A673 (cell line): ENCODE measurements at regions not wholly inside any gene's neighbourhood (a gene's known extent, or its start where the extent isn't known, plus 50 kb on each side); places are given as distances from the start of the nearest gene placed in this dataset.

Experiments
- BruUV-seq: library from RNA; stranded (reverse); fragments of 400-500 nt; replicated peaks from 2 replicates; lab custom pipeline; 2021; lab: Mats Ljungman, UMichigan
- CTCF ChIA-PET: fragments of 300-600 bp; sonication (Branson Sonifier 250); formaldehyde crosslinking; loops from one replicate; lab custom pipeline; 2022; ENCODE audit warnings: antibody characterized with exemption; lab: Charles Lee
- POLR2A ChIA-PET: fragments of 300-600 bp; sonication (Branson Sonifier 250); formaldehyde crosslinking; loops from one replicate; lab custom pipeline; 2022; ENCODE audit warnings: antibody characterized with exemption; ENCODE audit not compliant: low non-redundant PET; lab: Charles Lee
- DNase-seq: peaks from one replicate; pipeline ENCODE4 v3.0.0-alpha.2; 2015; ENCODE audit warnings: low spot score
- H3K27ac ChIP-seq: fragments of 200-600 bp; sonication (generic); 2 replicates; pipeline ENCODE4 v1.5.1; 2016; ENCODE audit warnings: mixed run types, low read depth, mild to moderate bottlenecking, mixed read lengths, antibody characterized with exemption, low read length; ENCODE audit not compliant: poor library complexity, severe bottlenecking
- H3K27me3 ChIP-seq: fragments of 200-600 bp; sonication (generic); replicated peaks from 2 replicates; pipeline ENCODE4 v1.6.1; 2017; ENCODE audit warnings: mixed run types, low read depth, mild to moderate bottlenecking, mixed read lengths, antibody characterized with exemption, low read length; ENCODE audit not compliant: insufficient read depth, poor library complexity
- H3K36me3 ChIP-seq: fragments of 200-600 bp; sonication (generic); 2 replicates; pipeline ENCODE4 v1.6.1; 2016; ENCODE audit warnings: mixed run types, mild to moderate bottlenecking, mixed read lengths, antibody characterized with exemption, low read length; ENCODE audit not compliant: insufficient read depth, poor library complexity, severe bottlenecking
- H3K4me1 ChIP-seq: fragments of 200-600 bp; sonication (generic); 2 replicates; pipeline ENCODE4 v1.6.1; 2017; ENCODE audit warnings: mixed run types, mild to moderate bottlenecking, mixed read lengths, antibody characterized with exemption, low read length; ENCODE audit not compliant: insufficient read depth, poor library complexity, severe bottlenecking
- H3K4me3 ChIP-seq: fragments of 200-600 bp; sonication (generic); 2 replicates; pipeline ENCODE4 v1.5.1; 2016; ENCODE audit warnings: low read depth, mixed run types, mild to moderate bottlenecking, mixed read lengths, low read length; ENCODE audit not compliant: poor library complexity, severe bottlenecking
- H3K9me3 ChIP-seq: fragments of 200-600 bp; sonication (generic); 2 replicates; pipeline ENCODE4 v1.6.1; 2016; ENCODE audit warnings: mixed run types, low read depth, mild to moderate bottlenecking, mixed read lengths, antibody characterized with exemption, low read length; ENCODE audit not compliant: poor library complexity, severe bottlenecking
- EZH2 ChIP-seq: fragments of 200-600 bp; sonication (generic); IDR thresholded peaks from 2 replicates; pipeline ENCODE4 v1.6.1; 2017; ENCODE audit warnings: borderline replicate concordance, low read depth, mild to moderate bottlenecking, mixed read lengths, antibody characterized with exemption, low read length; ENCODE audit not compliant: poor library complexity, severe bottlenecking
- intact Hi-C: fragments of 100-400 bp; cut with micrococcal nuclease; formaldehyde crosslinking; loops from one replicate; pipeline ENCODE4 v1.10.0; 2022; ENCODE audit not compliant: unreplicated experiment
- TF ChIP-seq, protein P1 (sequence below): fragments of 300-800, 200-600 bp; sonication (generic); conservative IDR thresholded peaks from 2 replicates; pipeline ENCODE4 v1.5.1; 2017; ENCODE audit warnings: low read depth, mild to moderate bottlenecking, antibody characterized with exemption, low read length, moderate library complexity, mixed read lengths

DNA sequence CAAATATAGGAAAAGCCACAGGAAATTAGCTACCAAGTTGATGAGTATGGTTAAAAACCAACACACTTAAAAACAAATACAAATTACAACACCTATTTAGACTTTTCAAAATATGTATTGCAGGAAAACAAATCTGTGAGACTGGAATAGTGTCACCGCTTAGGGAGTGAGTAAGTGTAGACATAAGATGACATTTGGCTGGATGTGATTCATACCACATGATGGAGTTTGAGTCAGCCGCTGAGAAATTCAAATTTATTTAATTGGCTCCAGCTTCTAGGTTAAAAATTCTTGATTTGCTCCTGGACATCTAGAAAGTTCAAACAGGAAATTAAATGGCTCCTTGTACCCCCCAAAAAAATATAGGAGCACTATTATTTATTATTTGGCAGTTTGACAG, 531.7 kb downstream of the SLITRK1 start:
- no peaks in the 10 kb centered on the region for H3K4me1 ChIP-seq
- DNase-seq: peak; percentile 17
- no peak for TF ChIP-seq EZH2
- TF ChIP-seq, protein P1, sequence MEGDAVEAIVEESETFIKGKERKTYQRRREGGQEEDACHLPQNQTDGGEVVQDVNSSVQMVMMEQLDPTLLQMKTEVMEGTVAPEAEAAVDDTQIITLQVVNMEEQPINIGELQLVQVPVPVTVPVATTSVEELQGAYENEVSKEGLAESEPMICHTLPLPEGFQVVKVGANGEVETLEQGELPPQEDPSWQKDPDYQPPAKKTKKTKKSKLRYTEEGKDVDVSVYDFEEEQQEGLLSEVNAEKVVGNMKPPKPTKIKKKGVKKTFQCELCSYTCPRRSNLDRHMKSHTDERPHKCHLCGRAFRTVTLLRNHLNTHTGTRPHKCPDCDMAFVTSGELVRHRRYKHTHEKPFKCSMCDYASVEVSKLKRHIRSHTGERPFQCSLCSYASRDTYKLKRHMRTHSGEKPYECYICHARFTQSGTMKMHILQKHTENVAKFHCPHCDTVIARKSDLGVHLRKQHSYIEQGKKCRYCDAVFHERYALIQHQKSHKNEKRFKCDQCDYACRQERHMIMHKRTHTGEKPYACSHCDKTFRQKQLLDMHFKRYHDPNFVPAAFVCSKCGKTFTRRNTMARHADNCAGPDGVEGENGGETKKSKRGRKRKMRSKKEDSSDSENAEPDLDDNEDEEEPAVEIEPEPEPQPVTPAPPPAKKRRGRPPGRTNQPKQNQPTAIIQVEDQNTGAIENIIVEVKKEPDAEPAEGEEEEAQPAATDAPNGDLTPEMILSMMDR: no peak

DNA sequence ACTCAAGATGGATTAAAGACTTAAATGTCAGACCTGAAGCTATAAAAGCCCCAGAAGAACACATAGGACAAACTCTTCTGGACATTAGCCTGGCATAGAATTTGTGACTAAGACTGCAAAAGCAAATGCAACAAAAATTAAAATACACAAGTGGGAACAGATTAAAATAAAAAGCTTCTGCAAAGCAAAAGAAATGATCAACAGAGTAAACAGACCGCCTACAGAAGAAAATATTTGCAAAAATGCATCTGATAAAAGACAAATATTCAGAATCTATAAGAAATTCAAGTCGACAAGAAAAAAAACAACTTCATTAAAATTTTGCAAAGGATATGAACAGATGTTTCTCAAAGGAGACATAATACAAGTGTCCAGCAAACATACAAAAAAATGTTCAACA, 537.8 kb downstream of the SLITRK1 start:
- ChIA-PET CTCF (no interaction called here), POLR2A (no interaction called here)
- DNase-seq: no peak

More for the DNA sequence above, 531.7 kb downstream of the SLITRK1 start:
- Histone ChIP-seq H3K4me3 (no peak overlapping the region), H3K27me3 (no peaks in the 10 kb centered on the region), H3K27ac (no peak overlapping the region), H3K36me3 (no peaks in the 10 kb centered on the region), H3K9me3 (no peaks in the 10 kb centered on the region)
- intact Hi-C loops: no loop called here
- ChIA-PET POLR2A (no interaction called here), CTCF (no interaction called here)
- BruUV-seq: no TSS peak

DNA sequence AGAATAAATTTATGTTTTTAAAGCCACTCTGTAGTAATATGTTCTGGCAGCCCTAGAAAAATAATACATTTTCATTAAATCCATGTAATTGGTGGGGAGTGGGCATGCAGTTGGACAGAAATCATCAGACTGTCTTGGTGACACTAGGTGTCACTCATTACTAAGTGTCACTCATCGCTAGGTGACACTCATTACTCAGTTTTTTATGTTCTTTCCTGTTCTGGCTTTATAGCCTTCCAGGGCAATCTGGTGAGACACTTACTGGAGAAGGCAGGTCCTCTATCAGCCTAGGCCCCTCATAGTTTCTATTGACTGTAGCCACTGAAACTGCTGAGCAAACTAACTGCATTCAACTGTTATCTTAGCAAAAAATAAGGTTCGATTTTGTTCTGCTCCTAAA, 542.1 kb downstream of the SLITRK1 start:
- intact Hi-C loops: no loop called here
- peak; percentile 12 for DNase-seq
- no peaks in the 10 kb centered on the region for H3K9me3 ChIP-seq
- H3K4me1 ChIP-seq: no peaks in the 10 kb centered on the region
- no peak for TF ChIP-seq EZH2
- TF ChIP-seq, protein P1: no peak
- no TSS peak for BruUV-seq
- H3K4me3 ChIP-seq: no peak overlapping the region
- ChIA-PET CTCF (no interaction called here), POLR2A (no interaction called here)
- no peaks in the 10 kb centered on the region for H3K36me3 ChIP-seq
- no peaks in the 10 kb centered on the region for H3K27me3 ChIP-seq
- H3K27ac ChIP-seq: no peak overlapping the region

More for the DNA sequence above, 537.8 kb downstream of the SLITRK1 start:
- no TSS peak for BruUV-seq
- Histone ChIP-seq H3K9me3 (no peaks in the 10 kb centered on the region), H3K36me3 (no peaks in the 10 kb centered on the region), H3K27me3 (no peaks in the 10 kb centered on the region), H3K4me1 (no peaks in the 10 kb centered on the region), H3K27ac (no peak overlapping the region), H3K4me3 (no peak overlapping the region)
- no peak for TF ChIP-seq EZH2
- TF ChIP-seq, protein P1: no peak
- intact Hi-C loops: no loop called here
